ENCODE measurements at regions not wholly inside any gene's neighbourhood (a gene's known extent, or its start where the extent isn't known, plus 50 kb on each side); places are given as distances from the start of the nearest gene placed in this dataset.

GRCh38 chr9:106423575-106423974 is 439.4 kb upstream of the ZNF462 start:
- no peak overlapping the region for H3K4me2 ChIP-seq (ENCODE audit: insufficient read depth, insufficient read length, low read length)
- TF ChIP-seq CTCF (conservative IDR thresholded peaks at IDR 0.05): no peak
- Mint-ChIP-seq H3K36me3 (ENCODE audit: insufficient read depth in 1 of 3, low read depth in 3 of 3) (no peaks in the 10 kb centered on the region), H3K27me3 (ENCODE audit: low read depth) (no peaks in the 10 kb centered on the region), H3K4me1 (peaks cover 7 to 19% of the 10 kb centered on the region in 2 experiments), H3K9me3 (no peaks in the 10 kb centered on the region), H3K4me3 (no peak overlapping the region), H3K27ac (no peak overlapping the region)
- H4K20me1 ChIP-seq (ENCODE audit: control insufficient read depth, insufficient read depth, insufficient read length): no peaks in the 10 kb centered on the region
- no peak overlapping the region for H2BK120ac ChIP-seq (ENCODE audit: low read depth, low read length, poor library complexity, severe bottlenecking)
- no peak overlapping the region for H3K14ac ChIP-seq (ENCODE audit: insufficient read depth, low read length)
- no peak overlapping the region for H3K18ac ChIP-seq (ENCODE audit: insufficient read length, low read depth, low read length)
- no peaks in the 10 kb centered on the region for H3K9me3 ChIP-seq (ENCODE audit: control insufficient read depth, low read depth, low read length)
- no peak overlapping the region for H3K9ac ChIP-seq (ENCODE audit: extremely low read depth, insufficient read length, low read length)
- H2AFZ ChIP-seq (ENCODE audit: low read length): no peak overlapping the region
- no peak overlapping the region for H3K56ac ChIP-seq (ENCODE audit: insufficient read length, low read depth, low read length)
- H3K23me2 ChIP-seq (ENCODE audit: insufficient read length, low read depth, low read length, poor library complexity, severe bottlenecking): no peaks in the 10 kb centered on the region
- no peaks in the 10 kb centered on the region for H3K27me3 ChIP-seq (ENCODE audit: insufficient read depth, low read length)
- H3T11ph ChIP-seq (ENCODE audit: low read length): no peak overlapping the region
- H2BK15ac ChIP-seq (ENCODE audit: low read depth, low read length): no peak overlapping the region
- no peaks in the 10 kb centered on the region for H3K79me2 ChIP-seq (ENCODE audit: insufficient read depth, low read length)
- no peak overlapping the region for H2BK12ac ChIP-seq (ENCODE audit: insufficient read length, low read depth, low read length)
- no peak overlapping the region for H3K4ac ChIP-seq (ENCODE audit: low read depth, low read length)
- H2AK5ac ChIP-seq (ENCODE audit: insufficient read length, low read length): no peak overlapping the region
- H3K79me1 ChIP-seq (ENCODE audit: insufficient read depth, low read depth, low read length, poor library complexity, severe bottlenecking): no peaks in the 10 kb centered on the region
- no peak overlapping the region for H4K5ac ChIP-seq (ENCODE audit: insufficient read length, low read depth, low read length)
- DNase-seq: no peak
- H3K27ac ChIP-seq (ENCODE audit: insufficient read length, low read depth, low read length): no peak overlapping the region
- no peak overlapping the region for H4K8ac ChIP-seq (replicated peaks; ENCODE audit: insufficient read length, low read depth, low read length)
- no peak overlapping the region for H4K91ac ChIP-seq (ENCODE audit: insufficient read length, low read depth, low read length)
- H2BK5ac ChIP-seq (ENCODE audit: insufficient read length, low read length): no peak overlapping the region
- no peak overlapping the region for H3K23ac ChIP-seq (ENCODE audit: insufficient read length, low read depth, low read length)
- no CpG with 5 or more reads among the region's 2 CpGs for WGBS (ENCODE audit: extremely low coverage, insufficient read length, low lambda C conversion rate)
- H2BK20ac ChIP-seq (ENCODE audit: low read depth, low read length, poor library complexity, severe bottlenecking): no peak overlapping the region
- H3K4me1 ChIP-seq (ENCODE audit: insufficient read depth, low read length): peaks cover 7% of the 10 kb centered on the region; the same call in 1 of the 2 replicates

Data from H9 (cell line).